Osteoblast (primary cell): ENCODE measurements at regions not wholly inside any gene's neighbourhood (a gene's known extent, or its start where the extent isn't known, plus 50 kb on each side); places are given as distances from the start of the nearest gene placed in this dataset.

Experiments used
- DNase-seq: peaks from one replicate; pipeline ENCODE4 v3.0.0; 2011; ENCODE audit warnings: low spot score, mixed read lengths; ENCODE audit not compliant: insufficient read length; ENCODE audit errors: missing footprints
- H2AFZ ChIP-seq: 2 replicates; pipeline ENCODE4 v1.6.0; 2011; ENCODE audit warnings: mild to moderate bottlenecking, low read length
- H3K27ac ChIP-seq: 2 replicates; pipeline ENCODE4 v1.5.1; 2011; ENCODE audit warnings: mild to moderate bottlenecking, low read depth, low read length, moderate library complexity
- H3K27me3 ChIP-seq: 2 replicates; pipeline ENCODE4 v1.6.0; 2012; ENCODE audit warnings: mild to moderate bottlenecking, control low read depth, inconsistent platforms, low read length, moderate library complexity; ENCODE audit not compliant: insufficient read depth
- H3K36me3 ChIP-seq: 2 replicates; pipeline ENCODE4 v1.5.1; 2011; ENCODE audit warnings: mild to moderate bottlenecking, low read length, control low read depth, moderate library complexity; ENCODE audit not compliant: insufficient read depth
- H3K4me1 ChIP-seq: 2 replicates; pipeline ENCODE4 v1.5.1; 2011; ENCODE audit warnings: mild to moderate bottlenecking, low read length, control low read depth, moderate library complexity; ENCODE audit not compliant: insufficient read depth
- H3K4me2 ChIP-seq: 2 replicates; pipeline ENCODE4 v1.6.0; 2011; ENCODE audit warnings: mild to moderate bottlenecking, low read length; ENCODE audit not compliant: insufficient read depth
- H3K4me3 ChIP-seq: fragments of 200-600 bp; sonication (generic); 3 replicates; pipeline ENCODE4 v1.5.1; 2012; ENCODE audit warnings: mild to moderate bottlenecking, low read length, inconsistent platforms; ENCODE audit not compliant: insufficient read depth
- H3K79me2 ChIP-seq: 2 replicates; pipeline ENCODE4 v1.6.0; 2012; ENCODE audit warnings: mild to moderate bottlenecking, low read length, control low read depth, inconsistent platforms; ENCODE audit not compliant: insufficient read depth
- H3K9me3 ChIP-seq: 2 replicates; pipeline ENCODE4 v1.5.1; 2011; ENCODE audit warnings: low read depth, low read length, control low read depth
- H4K20me1 ChIP-seq: 2 replicates; pipeline ENCODE4 v1.6.0; 2012; ENCODE audit warnings: mild to moderate bottlenecking, low read length, control low read depth; ENCODE audit not compliant: insufficient read depth
- TF ChIP-seq, protein P1 (sequence below): IDR thresholded peaks from 2 replicates; pipeline ENCODE4 v1.5.1; 2011; ENCODE audit warnings: mild to moderate bottlenecking, low read depth, low read length, moderate library complexity; ENCODE audit errors: extremely low read depth

DNA sequence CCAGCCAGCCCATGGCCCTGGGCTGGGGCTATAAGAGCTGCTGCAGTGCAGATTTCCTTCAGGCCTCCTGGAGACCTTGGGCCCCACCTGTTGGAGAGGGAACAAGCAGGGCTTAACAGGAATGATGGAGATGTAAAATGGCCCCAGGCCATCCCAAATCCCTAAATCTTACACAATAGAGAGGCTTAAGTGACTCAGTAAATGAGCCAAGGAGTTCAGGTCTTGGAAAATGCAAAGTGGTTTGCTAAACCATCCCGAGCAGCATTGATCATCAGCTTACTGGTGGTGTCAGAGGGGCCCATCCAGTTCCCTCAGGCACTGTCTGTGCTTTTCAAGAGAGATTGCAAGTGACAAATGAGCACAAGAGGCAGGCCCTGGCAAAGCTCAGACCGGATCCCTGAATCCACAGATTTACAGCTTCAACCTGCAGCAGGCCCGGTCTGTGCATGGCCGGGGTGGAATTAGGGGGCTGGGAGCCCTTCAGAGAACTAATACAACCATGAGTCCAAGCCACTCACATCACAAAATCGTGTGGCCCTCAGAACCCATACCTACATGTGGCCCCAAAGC is 325.4 kb downstream of the UACA start:
- Histone ChIP-seq H3K36me3 (no peaks in the 10 kb centered on the region), H3K27me3 (peaks cover 72% of the 10 kb centered on the region), H3K4me3 (no peak overlapping the region), H3K4me1 (no peaks in the 10 kb centered on the region), H3K4me2 (no peak overlapping the region), H3K79me2 (no peaks in the 10 kb centered on the region), H3K9me3 (no peaks in the 10 kb centered on the region), H4K20me1 (no peaks in the 10 kb centered on the region), H3K27ac (no peak overlapping the region), H2AFZ (no peak overlapping the region)
- no peak for DNase-seq
- TF ChIP-seq, protein P1, sequence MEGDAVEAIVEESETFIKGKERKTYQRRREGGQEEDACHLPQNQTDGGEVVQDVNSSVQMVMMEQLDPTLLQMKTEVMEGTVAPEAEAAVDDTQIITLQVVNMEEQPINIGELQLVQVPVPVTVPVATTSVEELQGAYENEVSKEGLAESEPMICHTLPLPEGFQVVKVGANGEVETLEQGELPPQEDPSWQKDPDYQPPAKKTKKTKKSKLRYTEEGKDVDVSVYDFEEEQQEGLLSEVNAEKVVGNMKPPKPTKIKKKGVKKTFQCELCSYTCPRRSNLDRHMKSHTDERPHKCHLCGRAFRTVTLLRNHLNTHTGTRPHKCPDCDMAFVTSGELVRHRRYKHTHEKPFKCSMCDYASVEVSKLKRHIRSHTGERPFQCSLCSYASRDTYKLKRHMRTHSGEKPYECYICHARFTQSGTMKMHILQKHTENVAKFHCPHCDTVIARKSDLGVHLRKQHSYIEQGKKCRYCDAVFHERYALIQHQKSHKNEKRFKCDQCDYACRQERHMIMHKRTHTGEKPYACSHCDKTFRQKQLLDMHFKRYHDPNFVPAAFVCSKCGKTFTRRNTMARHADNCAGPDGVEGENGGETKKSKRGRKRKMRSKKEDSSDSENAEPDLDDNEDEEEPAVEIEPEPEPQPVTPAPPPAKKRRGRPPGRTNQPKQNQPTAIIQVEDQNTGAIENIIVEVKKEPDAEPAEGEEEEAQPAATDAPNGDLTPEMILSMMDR: no peak

DNA sequence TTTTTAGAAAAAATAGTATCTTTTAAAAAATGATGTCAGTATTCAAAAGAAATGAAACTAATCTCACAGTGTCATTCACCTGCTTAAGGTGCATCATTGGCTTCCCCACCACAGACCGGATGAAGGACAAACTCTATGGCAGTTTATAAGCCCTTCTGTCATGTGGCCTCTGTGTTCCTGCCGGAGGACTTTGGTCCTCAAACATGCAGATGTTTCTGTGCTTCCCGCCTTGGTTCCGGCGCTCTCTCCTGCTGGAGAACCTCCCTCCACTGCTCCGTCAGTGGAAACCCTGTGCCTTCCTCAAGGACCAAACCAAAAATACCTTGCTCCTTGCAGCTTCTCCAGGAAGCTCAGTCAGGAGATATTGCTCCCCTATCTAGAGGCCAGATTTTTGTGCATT is 326.3 kb downstream of the UACA start:
- no peak overlapping the region for H3K4me3 ChIP-seq

DNA sequence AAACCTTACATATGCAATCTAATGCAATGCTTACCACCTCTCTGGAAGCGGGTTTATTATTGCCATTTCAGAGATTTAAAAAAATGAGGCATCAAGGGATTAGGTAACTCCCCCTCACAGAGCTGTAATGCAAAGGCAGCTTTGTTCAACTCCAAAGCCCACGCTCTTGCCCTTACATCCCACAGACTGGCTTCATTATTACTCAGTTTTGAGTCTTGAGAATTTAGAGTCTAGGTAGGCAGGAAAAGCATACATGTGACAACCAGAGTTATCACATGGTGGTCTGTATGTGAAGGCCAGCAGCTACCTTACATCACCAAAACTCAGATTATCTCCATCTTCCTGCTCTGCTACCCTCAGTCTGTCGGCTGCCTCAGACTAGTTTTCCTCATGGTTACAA is 326.9 kb downstream of the UACA start:
- no peaks in the 10 kb centered on the region for H3K4me1 ChIP-seq
- H2AFZ ChIP-seq: no peak overlapping the region
- no peaks in the 10 kb centered on the region for H3K36me3 ChIP-seq
- no peak overlapping the region for H3K27ac ChIP-seq
- DNase-seq: no peak
- TF ChIP-seq, protein P1: no peak
- no peaks in the 10 kb centered on the region for H3K79me2 ChIP-seq
- no peak overlapping the region for H3K4me2 ChIP-seq
- H3K9me3 ChIP-seq: no peaks in the 10 kb centered on the region
- H3K27me3 ChIP-seq: peaks cover 71% of the 10 kb centered on the region
- no peak overlapping the region for H3K4me3 ChIP-seq
- H4K20me1 ChIP-seq: no peaks in the 10 kb centered on the region

More for the DNA sequence above, 326.3 kb downstream of the UACA start:
- H3K36me3 ChIP-seq: no peaks in the 10 kb centered on the region
- H3K79me2 ChIP-seq: no peaks in the 10 kb centered on the region
- no peaks in the 10 kb centered on the region for H3K4me1 ChIP-seq
- no peak for DNase-seq
- H4K20me1 ChIP-seq: no peaks in the 10 kb centered on the region
- H3K4me2 ChIP-seq: no peak overlapping the region
- no peak overlapping the region for H3K27ac ChIP-seq
- H3K27me3 ChIP-seq: peaks cover 73% of the 10 kb centered on the region
- TF ChIP-seq, protein P1: no peak
- H2AFZ ChIP-seq: no peak overlapping the region
- no peaks in the 10 kb centered on the region for H3K9me3 ChIP-seq

DNA sequence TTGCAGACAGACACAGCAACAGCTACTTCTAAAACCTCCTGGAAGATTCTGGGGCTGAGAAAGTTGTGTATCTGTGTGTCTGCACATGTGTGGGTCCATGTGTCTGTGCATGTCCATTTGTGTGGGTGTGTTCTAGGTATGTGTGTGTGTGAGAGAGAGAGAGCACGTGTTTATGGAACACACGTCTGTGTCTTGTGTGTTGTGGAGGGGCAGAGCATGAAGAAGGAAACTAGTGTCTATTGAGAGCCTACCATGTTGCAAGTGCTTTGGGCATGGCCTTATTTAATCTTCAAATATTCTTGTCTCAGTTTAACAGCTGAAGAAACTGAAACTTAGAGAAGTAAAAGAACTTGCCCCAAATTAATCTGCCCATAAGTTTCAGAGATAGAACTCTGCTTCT is 327.5 kb downstream of the UACA start:
- no peak overlapping the region for H2AFZ ChIP-seq
- H3K79me2 ChIP-seq: no peaks in the 10 kb centered on the region
- H3K9me3 ChIP-seq: no peaks in the 10 kb centered on the region
- H3K4me3 ChIP-seq: no peak overlapping the region
- H3K36me3 ChIP-seq: no peaks in the 10 kb centered on the region
- no peaks in the 10 kb centered on the region for H3K4me1 ChIP-seq
- no peak for DNase-seq
- TF ChIP-seq, protein P1: no peak
- H3K27ac ChIP-seq: no peak overlapping the region
- H3K4me2 ChIP-seq: no peak overlapping the region
- H4K20me1 ChIP-seq: no peaks in the 10 kb centered on the region
- peaks cover 69% of the 10 kb centered on the region for H3K27me3 ChIP-seq
